Breast epithelium (tissue), 3 donors: ENCODE measurements at regions not wholly inside any gene's neighbourhood (a gene's known extent, or its start where the extent isn't known, plus 50 kb on each side); places are given as distances from the start of the nearest gene placed in this dataset.

Source experiments
- CTCF ChIP-seq, 3 donors: fragments of 450-650 bp; IDR thresholded peaks; one replicate each; pipeline ENCODE4 v1.5.1; 2016 to 2017; ENCODE audit warnings: antibody characterized with exemption in 3 of 3, mild to moderate bottlenecking in 3 of 3, moderate library complexity in 3 of 3
- POLR2AphosphoS5 ChIP-seq, 3 donors: sonication (generic); formaldehyde crosslinking; IDR thresholded peaks; one replicate each; pipeline ENCODE4 v1.6.1; 2017; ENCODE audit warnings: antibody characterized with exemption in 3 of 3

DNA sequence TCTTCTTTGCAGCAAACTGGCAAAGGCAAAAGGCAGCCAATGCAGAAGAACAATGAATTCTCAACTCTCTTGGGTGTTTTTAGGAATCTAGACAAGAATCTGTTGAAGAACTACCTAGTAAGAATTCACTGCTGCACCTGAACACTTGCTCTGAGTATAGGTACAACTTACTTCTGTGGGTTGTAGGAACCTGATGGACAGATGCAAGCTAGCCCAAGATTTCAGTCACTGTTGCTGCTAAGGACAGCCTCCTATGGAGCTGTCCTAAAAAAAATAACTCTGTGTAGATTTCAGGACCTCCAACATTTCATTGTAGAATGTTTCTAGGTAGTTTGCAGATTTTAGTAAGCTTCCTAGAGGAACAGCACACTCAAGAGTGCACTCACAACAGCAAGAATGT, 363.5 kb downstream of the CBLN2 start:
- no peak for TF ChIP-seq CTCF (IDR thresholded peaks at IDR 0.05)
- TF ChIP-seq POLR2AphosphoS5 (IDR thresholded peaks at IDR 0.05): no peak
